ENCODE measurements at regions not wholly inside any gene's neighbourhood (a gene's known extent, or its start where the extent isn't known, plus 50 kb on each side); places are given as distances from the start of the nearest gene placed in this dataset.
"Not testable (repeated sequence)": the region's sequence is repeated elsewhere in the genome, so short reads cannot be mapped to it uniquely, and the experiment has no call there.

- TF ChIP-seq CTCF (IDR thresholded peaks at IDR 0.05), result no peak
- DNase-seq (ENCODE audit: low spot score), result no peak
- no peak overlapping the region for H3K27ac ChIP-seq
- no peak overlapping the region for H3K4me3 ChIP-seq
Observed at GRCh38 chr1:68777851-68778250, 281.0 kb upstream of the DEPDC1 start.

- not testable (repeated sequence) for H3K4me3 ChIP-seq; H3K27ac ChIP-seq; DNase-seq (ENCODE audit: low spot score)
Observed at GRCh38 chr1:68779841-68780240, 283.0 kb upstream of the DEPDC1 start.

- H3K27ac ChIP-seq, result no peak overlapping the region
- H3K4me3 ChIP-seq, result no peak overlapping the region
- no peak for DNase-seq (ENCODE audit: low spot score)
- TF ChIP-seq CTCF (IDR thresholded peaks at IDR 0.05), result no peak
Observed at GRCh38 chr1:68780919-68781318, 284.0 kb upstream of the DEPDC1 start.

- no peak for DNase-seq (ENCODE audit: low spot score)
- no peak for TF ChIP-seq CTCF (IDR thresholded peaks at IDR 0.05)
- H3K4me3 ChIP-seq, result no peak overlapping the region
- H3K27ac ChIP-seq, result no peak overlapping the region
Observed at GRCh38 chr1:68782890-68783289, 286.0 kb upstream of the DEPDC1 start.

GRCh38 chr1:68785328-68785727 lies 288.4 kb upstream of the DEPDC1 start:
- no peak for DNase-seq (ENCODE audit: low spot score)
- TF ChIP-seq CTCF (IDR thresholded peaks at IDR 0.05), result no peak
- Histone ChIP-seq H3K27ac (no peak overlapping the region), H3K4me3 (no peak overlapping the region)

- Histone ChIP-seq H3K27ac (no peak overlapping the region), H3K4me3 (no peak overlapping the region)
- no peak for TF ChIP-seq CTCF (IDR thresholded peaks at IDR 0.05)
- no peak for DNase-seq (ENCODE audit: low spot score)
Observed at GRCh38 chr1:68788762-68789161, 291.9 kb upstream of the DEPDC1 start.

- no peak for TF ChIP-seq CTCF (IDR thresholded peaks at IDR 0.05)
- no peak for DNase-seq (ENCODE audit: low spot score)
- no peak overlapping the region for H3K27ac ChIP-seq
- H3K4me3 ChIP-seq, result no peak overlapping the region
Observed at GRCh38 chr1:68791800-68792199, 294.9 kb upstream of the DEPDC1 start.

GRCh38 chr1:68795956-68796355 lies 299.1 kb upstream of the DEPDC1 start:
- no peak for TF ChIP-seq CTCF (IDR thresholded peaks at IDR 0.05)
- DNase-seq (ENCODE audit: low spot score), result no peak
- no peak overlapping the region for H3K4me3 ChIP-seq
- H3K27ac ChIP-seq, result no peak overlapping the region
